ENCODE measurements at regions not wholly inside any gene's neighbourhood (a gene's known extent, or its start where the extent isn't known, plus 50 kb on each side); places are given as distances from the start of the nearest gene placed in this dataset.

DNA sequence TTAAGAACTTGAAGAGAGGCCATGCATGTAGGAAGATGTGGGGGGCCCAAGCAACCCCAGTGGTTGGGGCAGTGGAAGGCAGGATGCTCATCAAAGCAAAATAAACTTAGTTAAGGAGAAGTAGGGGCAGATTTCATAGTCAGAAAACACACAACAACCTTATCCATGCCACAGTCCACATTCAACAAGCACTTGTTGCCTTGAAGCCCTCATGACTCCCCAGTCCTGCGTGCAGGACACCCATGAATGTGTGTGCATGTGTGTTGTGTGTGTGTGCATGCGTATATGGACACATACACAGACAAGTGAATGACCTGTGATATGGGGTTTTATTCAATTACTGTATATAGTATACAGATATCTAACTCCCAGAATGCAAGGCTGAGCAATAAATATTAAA lies 186.9 kb downstream of the PSMG1 start:
- dilution Hi-C loops (cut with MboI; ENCODE audit: extremely low pct_ligation_motif_present, low sequenced_read_pairs): no loop called here
- FAIRE-seq (no peak), DNase-seq (ENCODE audit: low read depth, low spot score) (no peak)
- ChIA-PET POLR2A (no interaction called here), CTCF (no interaction called here)
- no peaks in the 10 kb centered on the region for H3K79me2 ChIP-seq (ENCODE audit: control insufficient read depth, insufficient read depth, low read length)
- peaks cover 52% of the 10 kb centered on the region for H3K4me1 ChIP-seq (ENCODE audit: control insufficient read depth, extremely low read depth, insufficient read depth, low read length)
- H3K36me3 ChIP-seq (ENCODE audit: control insufficient read depth in 2 of 2, extremely low read depth in 1 of 2, insufficient read depth in 2 of 2, low read length in 2 of 2): no peaks in the 10 kb centered on the region
- H3K9me1 ChIP-seq (replicated peaks; ENCODE audit: control insufficient read depth, extremely low read depth, insufficient read depth, low read length): no peaks in the 10 kb centered on the region
- TF ChIP-seq POLR2A (IDR thresholded peaks at IDR 0.05; ENCODE audit: low read depth, low read length) (no peak), CTCF (IDR thresholded peaks at IDR 0.05; ENCODE audit: extremely low read depth in 1 of 2, insufficient read depth in 1 of 2, low read depth in 1 of 2, low read length in 2 of 2) (no peak), MAX (IDR thresholded peaks at IDR 0.05; ENCODE audit: insufficient read depth, insufficient read length) (no peak), FOS (IDR thresholded peaks at IDR 0.05; ENCODE audit: borderline replicate concordance, insufficient read depth, low read length) (no peak)
- no peak overlapping the region for H3K27ac ChIP-seq (ENCODE audit: insufficient read depth, low read depth, low read length)
- no peaks in the 10 kb centered on the region for H3K27me3 ChIP-seq (ENCODE audit: control insufficient read depth in 2 of 2, insufficient read depth in 2 of 2, low read length in 2 of 2)
- H3K4me3 ChIP-seq (replicated peaks in 1 of 3; ENCODE audit: insufficient read depth in 1 of 3, low read depth in 1 of 3, low read length in 3 of 3): no peak overlapping the region
- no peak overlapping the region for H3K9ac ChIP-seq (replicated peaks; ENCODE audit: extremely low read depth, insufficient read depth, low read length)
- intact Hi-C loops (cut with micrococcal nuclease): no loop called here
- H3K4me2 ChIP-seq (ENCODE audit: insufficient read depth, low read length): no peak overlapping the region
- no peaks in the 10 kb centered on the region for H3K9me3 ChIP-seq (replicated peaks; ENCODE audit: control insufficient read depth, insufficient read depth, low read length)
- H2AFZ ChIP-seq (ENCODE audit: low read depth, low read length): no peak overlapping the region
- no TSS peak for BruUV-seq (replicated peaks)
- H4K20me1 ChIP-seq (replicated peaks; ENCODE audit: control insufficient read depth, extremely low read depth, insufficient read depth, low read length): no peaks in the 10 kb centered on the region

GRCh38 chr21:38995731-38996130 lies 187.5 kb downstream of the PSMG1 start:
- Histone ChIP-seq H3K4me3 (replicated peaks in 1 of 3; ENCODE audit: insufficient read depth in 1 of 3, low read depth in 1 of 3, low read length in 3 of 3) (no peak overlapping the region), H4K20me1 (replicated peaks; ENCODE audit: control insufficient read depth, extremely low read depth, insufficient read depth, low read length) (no peaks in the 10 kb centered on the region), H3K79me2 (ENCODE audit: control insufficient read depth, insufficient read depth, low read length) (no peaks in the 10 kb centered on the region), H3K36me3 (ENCODE audit: control insufficient read depth in 2 of 2, extremely low read depth in 1 of 2, insufficient read depth in 2 of 2, low read length in 2 of 2) (no peaks in the 10 kb centered on the region), H3K4me2 (ENCODE audit: insufficient read depth, low read length) (no peak overlapping the region), H2AFZ (ENCODE audit: low read depth, low read length) (no peak overlapping the region), H3K27me3 (ENCODE audit: control insufficient read depth in 2 of 2, insufficient read depth in 2 of 2, low read length in 2 of 2) (no peaks in the 10 kb centered on the region), H3K9me1 (replicated peaks; ENCODE audit: control insufficient read depth, extremely low read depth, insufficient read depth, low read length) (no peaks in the 10 kb centered on the region), H3K4me1 (ENCODE audit: control insufficient read depth, extremely low read depth, insufficient read depth, low read length) (peaks cover 52% of the 10 kb centered on the region), H3K27ac (ENCODE audit: insufficient read depth, low read depth, low read length) (no peak overlapping the region), H3K9ac (replicated peaks; ENCODE audit: extremely low read depth, insufficient read depth, low read length) (no peak overlapping the region), H3K9me3 (replicated peaks; ENCODE audit: control insufficient read depth, insufficient read depth, low read length) (no peaks in the 10 kb centered on the region)
- no peak for DNase-seq (ENCODE audit: low read depth, low spot score)
- no peak for TF ChIP-seq POLR2A (IDR thresholded peaks at IDR 0.05; ENCODE audit: low read depth, low read length)
- TF ChIP-seq MYC (IDR thresholded peaks at IDR 0.05; ENCODE audit: low read depth, low read length): no peak
- no peak for TF ChIP-seq EZH2 (IDR thresholded peaks at IDR 0.05; ENCODE audit: borderline replicate concordance, low read depth, low read length, severe bottlenecking)
- no peak for TF ChIP-seq FOS (IDR thresholded peaks at IDR 0.05; ENCODE audit: borderline replicate concordance, insufficient read depth, low read length)
- no peak for FAIRE-seq
- ChIA-PET POLR2A (no interaction called here), CTCF (interaction anchor here (0.5 kb wide), 1 partner anchor 11 kb away, joined by 3 read pairs; no protein-coding TSS in a partner anchor)
- intact Hi-C loops (cut with micrococcal nuclease): no loop called here
- no TSS peak for BruUV-seq (replicated peaks)
- dilution Hi-C loops (cut with MboI; ENCODE audit: extremely low pct_ligation_motif_present, low sequenced_read_pairs): no loop called here

Data from endothelial cell of umbilical vein (primary cell).